GM12865 (cell line): ENCODE measurements at regions not wholly inside any gene's neighbourhood (a gene's known extent, or its start where the extent isn't known, plus 50 kb on each side); places are given as distances from the start of the nearest gene placed in this dataset.

Source experiments
- DNase-seq: peaks from one replicate; pipeline ENCODE4 v3.0.0; 2010; ENCODE audit warnings: low read depth
- H3K4me3 ChIP-seq: 2 replicates; pipeline ENCODE4 v1.5.1; 2011; ENCODE audit warnings: mild to moderate bottlenecking, low read depth, low read length, control low read depth
- CTCF ChIP-seq: IDR thresholded peaks from 2 replicates; pipeline ENCODE4 v1.5.1; 2011; ENCODE audit warnings: low read length, control low read depth, low read depth, inconsistent platforms; ENCODE audit not compliant: insufficient read depth; ENCODE audit errors: missing control alignments

GRCh38 chr5:93890657-93891056, 149.3 kb upstream of the POU5F2 start:
- TF ChIP-seq CTCF, result no peak
- no peak for DNase-seq
- no peak overlapping the region for H3K4me3 ChIP-seq

- TF ChIP-seq CTCF, result no peak
- H3K4me3 ChIP-seq, result no peak overlapping the region
- DNase-seq, result no peak
These were observed 146.3 kb upstream of the POU5F2 start for GRCh38 chr5:93887678-93888077.

- no peak for DNase-seq
- no peak for TF ChIP-seq CTCF
- no peak overlapping the region for H3K4me3 ChIP-seq
These were observed 145.5 kb upstream of the POU5F2 start for GRCh38 chr5:93886917-93887361.

- TF ChIP-seq CTCF, result no peak
- H3K4me3 ChIP-seq, result no peak overlapping the region
- no peak for DNase-seq
These were observed 144.9 kb upstream of the POU5F2 start for GRCh38 chr5:93886098-93886806.

GRCh38 chr5:93884254-93884653, 142.9 kb upstream of the POU5F2 start:
- no peak overlapping the region for H3K4me3 ChIP-seq
- no peak for DNase-seq
- TF ChIP-seq CTCF, result no peak

- H3K4me3 ChIP-seq, result no peak overlapping the region
- no peak for DNase-seq
These were observed 142.1 kb upstream of the POU5F2 start for GRCh38 chr5:93883459-93883858.

More at GRCh38 chr5:93883459-93883858, 142.1 kb upstream of the POU5F2 start:
- no peak for TF ChIP-seq CTCF
